HG03025 (cell line): ENCODE measurements at regions not wholly inside any gene's neighbourhood (a gene's known extent, or its start where the extent isn't known, plus 50 kb on each side); places are given as distances from the start of the nearest gene placed in this dataset.

ENCODE experiments used
- ATAC-seq: cut with Tn5 transposase; IDR thresholded peaks from one replicate; pipeline ENCODE4 v1.9.1; 2021; ENCODE audit warnings: mild to moderate bottlenecking, moderate library complexity; ENCODE audit not compliant: unreplicated experiment, low FRiP score

DNA sequence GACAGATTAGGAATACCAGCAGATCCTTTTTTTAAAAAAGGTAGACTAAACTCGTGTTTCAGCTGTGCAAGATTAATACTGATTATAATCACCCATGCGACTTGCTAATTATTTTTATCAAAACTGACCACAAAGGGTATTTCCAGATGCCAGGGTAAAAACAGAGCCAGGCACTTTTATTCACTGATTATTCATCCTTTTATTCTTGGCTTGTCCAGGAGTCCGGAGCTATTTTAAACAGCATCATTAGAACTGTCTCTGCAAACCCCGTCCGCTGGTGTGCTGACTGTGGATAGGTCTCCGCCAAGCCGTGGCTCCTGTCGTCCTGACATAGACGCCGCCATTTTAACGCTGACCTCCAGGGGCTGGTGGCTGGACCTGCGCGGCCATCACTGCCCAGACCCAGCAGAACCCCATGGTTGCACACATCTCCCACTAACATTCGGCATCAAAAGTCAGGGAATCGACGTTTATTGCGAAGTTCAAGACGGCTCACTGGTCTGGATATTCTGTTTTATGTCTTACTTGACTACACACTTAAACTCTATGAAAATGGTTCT lies 364.8 kb downstream of the THBS2 start:
- ATAC-seq, result no peak

DNA sequence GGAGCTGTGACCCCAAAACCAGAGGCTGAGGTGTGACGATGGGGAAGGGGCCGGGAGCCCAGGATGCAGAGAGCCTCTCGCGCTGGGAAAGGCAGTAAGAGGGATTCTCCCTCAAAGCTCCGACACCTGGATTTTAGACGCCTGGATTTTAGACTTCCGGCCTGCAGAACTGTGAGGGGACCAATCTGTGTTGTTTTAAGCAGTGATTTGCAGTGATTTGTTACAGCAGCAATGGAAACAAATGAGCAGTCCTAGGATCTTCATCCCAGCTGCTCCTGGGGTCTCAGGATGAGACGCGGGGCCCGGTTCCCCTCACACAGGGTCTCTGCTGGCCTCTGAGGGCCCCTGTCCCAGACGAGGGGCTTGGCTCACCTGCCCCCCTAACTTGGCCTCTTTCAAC lies 365.5 kb downstream of the THBS2 start:
- no peak for ATAC-seq

- ATAC-seq, result no peak
These were observed 366.0 kb downstream of the THBS2 start for GRCh38 chr6:168887621-168888020.

- ATAC-seq, result no peak
These were observed 366.7 kb downstream of the THBS2 start for GRCh38 chr6:168886964-168887363.

GRCh38 chr6:168885751-168886742 lies 367.6 kb downstream of the THBS2 start:
- ATAC-seq, result no peak

DNA sequence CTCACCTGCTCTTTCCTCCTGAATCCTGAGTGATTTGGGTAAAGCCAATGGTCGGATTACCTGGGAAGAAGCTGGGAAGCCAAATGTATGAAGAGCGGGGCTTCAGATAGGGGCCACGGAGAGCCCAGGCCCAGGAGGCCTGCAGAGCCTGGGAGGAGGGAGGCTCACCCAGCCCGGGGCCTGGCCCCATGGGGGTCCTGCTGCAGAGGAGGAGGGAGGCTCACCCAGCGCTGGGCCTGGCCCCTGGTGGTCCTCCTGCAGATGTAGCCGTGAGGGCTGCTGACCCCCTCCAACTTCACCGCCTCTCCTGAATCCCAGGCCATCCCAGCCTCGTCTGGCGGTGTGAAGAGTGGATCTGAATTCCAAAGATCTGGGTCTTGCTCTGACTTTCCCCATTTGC lies 368.4 kb downstream of the THBS2 start:
- ATAC-seq, result no peak

GRCh38 chr6:168884646-168885086 lies 369.0 kb downstream of the THBS2 start:
- no peak for ATAC-seq

GRCh38 chr6:168884050-168884645 lies 369.5 kb downstream of the THBS2 start:
- ATAC-seq, result no peak

DNA sequence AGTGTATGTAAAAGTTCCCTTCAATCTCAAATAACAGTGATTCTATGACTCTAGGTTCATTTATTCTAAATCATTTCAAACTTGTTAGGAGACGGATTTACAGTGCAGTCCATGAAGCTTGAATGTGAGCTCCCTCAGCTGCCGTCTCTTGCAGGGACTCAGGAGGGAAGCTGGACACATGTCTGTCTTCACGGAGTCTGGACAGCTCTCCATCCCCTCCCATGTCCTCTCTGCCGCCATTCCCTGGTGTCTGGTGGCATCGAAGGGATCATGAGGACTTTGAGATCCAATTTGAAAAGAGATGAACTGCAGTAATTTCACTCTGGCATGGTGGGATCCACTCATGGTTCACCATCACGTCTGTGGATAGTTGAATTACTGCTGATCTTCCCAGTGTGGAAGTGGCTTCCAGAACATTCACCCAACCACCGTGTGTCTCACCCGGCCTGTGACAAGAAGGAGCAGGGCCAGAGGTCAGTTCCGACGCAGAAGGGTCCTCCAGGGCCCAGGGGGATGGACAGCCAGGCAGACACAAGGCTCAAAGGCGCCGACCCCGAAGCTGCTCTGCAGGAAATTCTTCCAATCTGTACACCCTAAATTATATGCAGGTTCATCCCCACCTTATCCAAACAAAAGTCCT lies 370.1 kb downstream of the THBS2 start:
- no peak for ATAC-seq

DNA sequence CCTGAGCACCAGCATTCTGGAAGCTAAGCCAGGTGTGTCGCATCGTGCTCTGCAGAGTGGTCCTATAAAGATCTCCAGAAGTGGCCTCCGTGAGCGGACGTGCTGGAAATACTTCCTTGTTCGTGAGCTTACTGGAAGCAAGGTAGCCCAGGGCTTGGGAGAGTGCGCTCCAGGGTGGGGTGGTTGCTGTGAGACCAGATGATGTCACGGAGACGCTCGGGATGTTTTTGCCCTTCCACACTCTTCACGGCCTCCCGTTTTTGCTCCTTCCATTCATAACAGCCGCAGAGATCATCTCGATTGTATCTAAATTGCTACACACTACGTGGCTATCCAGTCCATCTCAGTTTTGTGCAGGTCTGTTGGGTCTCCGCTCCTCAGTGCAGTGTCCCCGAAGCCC lies 373.4 kb downstream of the THBS2 start:
- ATAC-seq, result no peak

- no peak for ATAC-seq
These were observed 375.8 kb downstream of the THBS2 start for GRCh38 chr6:168877821-168878282.

DNA sequence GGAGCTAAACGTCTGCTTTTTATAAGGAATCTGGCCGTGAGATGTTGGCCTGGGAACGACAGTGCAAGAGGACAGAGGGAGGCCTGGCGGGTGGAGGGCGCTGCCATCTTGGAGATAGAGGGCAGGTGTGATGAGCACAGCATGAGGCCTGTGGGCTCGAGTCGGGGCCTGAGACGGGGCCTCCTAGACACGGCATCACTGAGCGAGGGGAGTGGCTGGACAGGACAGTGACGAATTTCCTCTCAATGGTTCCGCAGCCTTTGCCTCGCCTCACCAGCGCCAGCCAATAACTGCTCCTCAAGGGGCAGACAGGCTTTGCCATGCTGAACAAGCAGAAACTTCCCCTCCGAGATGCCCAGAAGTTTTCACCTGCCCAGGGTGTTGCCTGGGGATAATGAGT lies 376.7 kb downstream of the THBS2 start:
- ATAC-seq, result no peak

- ATAC-seq, result no peak
These were observed 377.7 kb downstream of the THBS2 start for GRCh38 chr6:168875811-168876576.

DNA sequence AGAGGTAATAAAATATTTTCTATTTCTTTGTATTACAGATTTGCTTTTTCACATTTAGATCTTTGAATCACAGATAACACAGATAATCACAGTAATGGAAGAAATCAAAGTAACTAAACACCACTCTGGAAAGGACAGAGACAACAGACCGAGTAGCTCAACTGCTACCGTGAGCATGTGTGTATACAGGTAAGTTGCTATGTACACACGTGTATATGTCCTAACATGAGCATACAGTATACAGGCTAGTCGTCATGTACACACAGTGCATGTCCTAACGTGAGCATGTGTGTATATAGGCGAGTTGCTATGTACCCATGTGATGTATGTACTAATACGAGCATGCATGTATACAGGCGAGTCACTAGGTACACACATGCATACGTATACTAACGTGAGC lies 379.0 kb downstream of the THBS2 start:
- no peak for ATAC-seq

- ATAC-seq, result no peak
These were observed 380.1 kb downstream of the THBS2 start for GRCh38 chr6:168873278-168874190.

GRCh38 chr6:168871642-168872315 lies 381.9 kb downstream of the THBS2 start:
- ATAC-seq, result no peak

DNA sequence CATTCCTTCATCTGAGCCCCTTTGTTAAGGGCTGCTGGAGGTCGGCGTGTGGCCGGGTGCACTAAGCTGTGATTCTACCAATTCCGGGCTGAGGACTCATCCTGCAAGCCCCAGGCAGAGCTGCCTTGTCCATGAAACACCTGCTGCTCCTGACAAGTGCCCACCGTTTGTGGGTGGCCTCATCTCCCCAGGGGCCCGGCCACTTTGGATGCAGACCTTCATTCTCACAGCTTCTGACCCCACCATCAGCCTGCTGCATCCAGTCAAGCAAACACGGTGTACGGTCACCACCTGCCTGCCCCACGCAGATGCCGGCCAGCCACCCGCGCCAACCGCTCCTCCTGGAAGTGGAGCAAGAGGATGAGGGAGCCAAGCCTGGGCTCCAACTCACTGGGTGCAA lies 382.7 kb downstream of the THBS2 start:
- no peak for ATAC-seq

GRCh38 chr6:168867247-168868102 lies 386.2 kb downstream of the THBS2 start:
- no peak for ATAC-seq
